HCT116 (cell line): ENCODE measurements at regions not wholly inside any gene's neighbourhood (a gene's known extent, or its start where the extent isn't known, plus 50 kb on each side); places are given as distances from the start of the nearest gene placed in this dataset.

Experiments
- ATAC-seq: fragments of 200-7000 bp; cut with Tn5 transposase; 2 replicates; pipeline ENCODE4 v1.9.1; 2020; ENCODE audit warnings: mild to moderate bottlenecking, moderate library complexity
- BruUV-seq: library from RNA; stranded (reverse); fragments of 400-500 nt; replicated peaks from 2 replicates; lab custom pipeline; 2021; lab: Mats Ljungman, UMichigan
- CTCF ChIA-PET: fragments of 300-600 bp; sonication (Branson Sonifier 250); formaldehyde crosslinking; loops from one replicate; lab custom pipeline; 2021; ENCODE audit warnings: antibody characterized with exemption; lab: Charles Lee
- POLR2A ChIA-PET: fragments of 300-600, 350-600 bp; sonication (Branson Sonifier 250); formaldehyde crosslinking; loops from one replicate; lab custom pipeline; 2021; ENCODE audit warnings: antibody characterized with exemption; lab: Charles Lee
- RAD21 ChIA-PET, 2 experiments: fragments of 300-600 bp; sonication (Branson Sonifier 250); formaldehyde crosslinking; loops; one replicate each; lab custom pipeline; 2023; ENCODE audit warnings: low total read pairs in 2 of 2; ENCODE audit not compliant: uncharacterized antibody in 2 of 2, unreplicated experiment in 2 of 2, low non-redundant PET in 1 of 2; lab: Charles Lee
- DNase-seq: peaks from one replicate; pipeline ENCODE4 v3.0.0-alpha.2; 2010; ENCODE audit warnings: low read depth, low spot score
- H2AFZ ChIP-seq: fragments of 200-600 bp; shearing (Covaris generic), sonication (generic); 2 replicates; pipeline ENCODE4 v1.6.1; 2017; ENCODE audit warnings: low read depth, mixed run types, mixed read lengths, antibody characterized with exemption, low read length; ENCODE audit not compliant: poor library complexity, severe bottlenecking
- H3K27ac ChIP-seq: 2 replicates; pipeline ENCODE4 v1.5.1; 2012; ENCODE audit warnings: low read depth, low read length
- H3K27me3 ChIP-seq: fragments of 200-600 bp; sonication (generic); 2 replicates; pipeline ENCODE4 v1.6.1; 2016; ENCODE audit warnings: mixed run types, low read length, mixed read lengths; ENCODE audit not compliant: insufficient read depth
- H3K36me3 ChIP-seq, 2 experiments: fragments of 200-500 bp in 1 of 2; fragments of 200-600 bp in 1 of 2; sonication (Bioruptor generic) in 1 of 2; sonication (generic) in 1 of 2; 2 replicates each; pipeline versions ENCODE4 v1.5.1 to v1.6.1; 2014 to 2016; ENCODE audit warnings: low read length in 2 of 2, inconsistent platforms in 1 of 2, mixed read lengths in 1 of 2, mixed run types in 1 of 2; ENCODE audit not compliant: insufficient read depth in 2 of 2, control insufficient read depth in 1 of 2
- H3K4me1 ChIP-seq, 2 experiments: fragments of 200-600 bp in 1 of 2; sonication (generic) in 1 of 2; 2 replicates each; pipeline versions ENCODE4 v1.5.1 to v1.6.1; 2012 to 2017; ENCODE audit warnings: low read length in 2 of 2, inconsistent platforms in 1 of 2, mild to moderate bottlenecking in 1 of 2, mixed read lengths in 1 of 2, mixed run types in 1 of 2, moderate library complexity in 1 of 2; ENCODE audit not compliant: insufficient read depth in 2 of 2, control insufficient read depth in 1 of 2
- H3K4me2 ChIP-seq: fragments of 200-600 bp; sonication (generic); 2 replicates; pipeline ENCODE4 v1.6.1; 2017; ENCODE audit warnings: mixed run types, low read length, mixed read lengths
- H3K4me3 ChIP-seq, 2 experiments: fragments of 200-600 bp in 1 of 2; sonication (generic) in 1 of 2; replicated peaks in 1 of 2; 2 replicates each; pipeline ENCODE4 v1.5.1; 2011 to 2016; ENCODE audit warnings: low read length in 2 of 2, control low read depth in 1 of 2, low read depth in 1 of 2, mild to moderate bottlenecking in 1 of 2, mixed read lengths in 1 of 2, mixed run types in 1 of 2
- H3K79me2 ChIP-seq: fragments of 200-600 bp; sonication (generic); 2 replicates; pipeline ENCODE4 v1.6.1; 2017; ENCODE audit warnings: mild to moderate bottlenecking, mixed run types, low read length, moderate library complexity, mixed read lengths; ENCODE audit not compliant: insufficient read depth
- H3K9ac ChIP-seq: fragments of 200-600 bp; sonication (generic); 2 replicates; pipeline ENCODE4 v1.6.1; 2016; ENCODE audit warnings: low read length, mixed read lengths
- H3K9me2 ChIP-seq: fragments of 200-600 bp; sonication (generic), shearing (Covaris generic); 2 replicates; pipeline ENCODE4 v1.6.1; 2017; ENCODE audit warnings: mixed run types, mild to moderate bottlenecking, moderate library complexity; ENCODE audit not compliant: insufficient read depth
- H3K9me3 ChIP-seq, 2 experiments: fragments of 200-500 bp in 1 of 2; fragments of 200-600 bp in 1 of 2; sonication (Bioruptor generic) in 1 of 2; sonication (generic) in 1 of 2; 2 replicates each; pipeline ENCODE4 v1.6.1; 2014 to 2017; ENCODE audit warnings: low read length in 2 of 2, mixed read lengths in 2 of 2, inconsistent platforms in 1 of 2, low read depth in 1 of 2, mild to moderate bottlenecking in 1 of 2, mixed run types in 1 of 2, moderate library complexity in 1 of 2; ENCODE audit not compliant: control insufficient read depth in 1 of 2, insufficient read depth in 1 of 2
- H4K20me1 ChIP-seq: fragments of 200-600 bp; sonication (generic), shearing (Covaris generic); 2 replicates; pipeline ENCODE4 v1.6.1; 2017; ENCODE audit warnings: mixed run types, mild to moderate bottlenecking, moderate library complexity; ENCODE audit not compliant: insufficient read depth
- EZH2 ChIP-seq: fragments of 200-600 bp; sonication (generic); IDR thresholded peaks from 2 replicates; pipeline ENCODE4 v1.6.1; 2017; ENCODE audit warnings: antibody characterized with exemption, mixed run types
- EZH2phosphoT487 ChIP-seq: fragments of 200-600 bp; IDR thresholded peaks from 2 replicates; pipeline ENCODE4 v1.6.1; 2018; ENCODE audit warnings: antibody characterized with exemption, borderline replicate concordance
- RAD21 ChIP-seq: IDR thresholded peaks from 2 replicates; pipeline ENCODE4 v1.6.1; 2012; ENCODE audit warnings: low read depth, mild to moderate bottlenecking
- SP1 ChIP-seq: IDR thresholded peaks from 2 replicates; pipeline ENCODE4 v1.6.1; 2012; ENCODE audit warnings: low read depth
- TCF7L2 ChIP-seq: IDR thresholded peaks from 2 replicates; pipeline ENCODE4 v1.7.0; 2011; ENCODE audit warnings: borderline replicate concordance, inconsistent platforms; ENCODE audit not compliant: insufficient read depth, insufficient read length; ENCODE audit errors: extremely low read depth
- ZFX ChIP-seq: fragments of 450-650 bp; IDR thresholded peaks from 2 replicates; pipeline ENCODE4 v1.6.1; 2017
- ZNF274 ChIP-seq: fragments of 200-500 bp; sonication (Bioruptor generic); IDR thresholded peaks from 2 replicates; pipeline ENCODE4 v1.6.1; 2014; ENCODE audit warnings: mild to moderate bottlenecking, low read depth, low read length, inconsistent platforms
- intact Hi-C: fragments of 100-400 bp; cut with micrococcal nuclease; formaldehyde crosslinking; loops from 2 replicates; pipeline ENCODE4 v1.10.0; 2022
- TF ChIP-seq, protein P1 (sequence below): IDR thresholded peaks from 2 replicates; pipeline ENCODE4 v1.6.1; 2012
- TF ChIP-seq, protein P2 (sequence below), 3 experiments: fragments of 200-600 bp in 1 of 3; sonication (generic) in 1 of 3; IDR thresholded peaks in 2 of 3; conservative IDR thresholded peaks in 1 of 3; 2 replicates each; pipeline ENCODE4 v1.5.1; 2012 to 2017; ENCODE audit warnings: low read depth in 2 of 3, low read length in 2 of 3, antibody characterized with exemption in 1 of 3, borderline replicate concordance in 1 of 3, control low read depth in 1 of 3, mild to moderate bottlenecking in 1 of 3, mixed read lengths in 1 of 3, mixed run types in 1 of 3, moderate library complexity in 1 of 3; ENCODE audit not compliant: insufficient read depth in 1 of 3
- TF ChIP-seq, protein P3 (sequence below): IDR thresholded peaks from 2 replicates; pipeline ENCODE4 v1.6.1; 2011; ENCODE audit warnings: mild to moderate bottlenecking, low read length, moderate library complexity; ENCODE audit not compliant: insufficient replicate concordance; ENCODE audit errors: extremely low read depth

DNA sequence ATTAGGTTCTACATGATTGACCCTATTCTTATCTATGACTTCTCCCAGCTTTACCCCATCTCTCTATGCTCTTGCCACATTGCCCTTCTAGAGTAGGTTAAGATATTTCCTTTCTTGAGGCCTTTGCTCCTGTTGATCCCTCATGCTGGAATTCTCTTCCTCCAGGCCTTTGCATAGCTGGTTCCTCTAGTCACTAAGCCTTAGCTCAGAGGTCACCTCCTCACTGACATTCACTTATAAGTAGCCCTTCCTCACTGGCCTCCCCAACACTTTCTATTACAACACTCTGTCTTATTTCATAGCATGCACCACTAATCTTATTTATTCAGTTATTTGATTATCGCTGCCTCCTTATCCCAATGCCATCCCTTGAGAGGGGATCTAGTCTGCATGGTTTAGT, 228.4 kb upstream of the COL8A1 start:
- Histone ChIP-seq H4K20me1 (no peaks in the 10 kb centered on the region), H3K9me3 (no peaks in the 10 kb centered on the region), H3K79me2 (no peaks in the 10 kb centered on the region), H3K9ac (no peak overlapping the region), H3K27me3 (peaks cover 9% of the 10 kb centered on the region; the same call in 1 of the 2 replicates), H3K9me2 (no peaks in the 10 kb centered on the region), H3K4me1 (no peaks in the 10 kb centered on the region), H3K36me3 (no peaks in the 10 kb centered on the region), H3K4me3 (no peak overlapping the region), H2AFZ (no peak overlapping the region), H3K4me2 (no peak overlapping the region), H3K27ac (no peak overlapping the region)
- intact Hi-C loops, result no loop called here
- CTCF ChIA-PET, result no interaction called here
- TF ChIP-seq, protein P1, sequence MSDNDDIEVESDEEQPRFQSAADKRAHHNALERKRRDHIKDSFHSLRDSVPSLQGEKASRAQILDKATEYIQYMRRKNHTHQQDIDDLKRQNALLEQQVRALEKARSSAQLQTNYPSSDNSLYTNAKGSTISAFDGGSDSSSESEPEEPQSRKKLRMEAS, result no peak
- TF ChIP-seq, protein P2, sequence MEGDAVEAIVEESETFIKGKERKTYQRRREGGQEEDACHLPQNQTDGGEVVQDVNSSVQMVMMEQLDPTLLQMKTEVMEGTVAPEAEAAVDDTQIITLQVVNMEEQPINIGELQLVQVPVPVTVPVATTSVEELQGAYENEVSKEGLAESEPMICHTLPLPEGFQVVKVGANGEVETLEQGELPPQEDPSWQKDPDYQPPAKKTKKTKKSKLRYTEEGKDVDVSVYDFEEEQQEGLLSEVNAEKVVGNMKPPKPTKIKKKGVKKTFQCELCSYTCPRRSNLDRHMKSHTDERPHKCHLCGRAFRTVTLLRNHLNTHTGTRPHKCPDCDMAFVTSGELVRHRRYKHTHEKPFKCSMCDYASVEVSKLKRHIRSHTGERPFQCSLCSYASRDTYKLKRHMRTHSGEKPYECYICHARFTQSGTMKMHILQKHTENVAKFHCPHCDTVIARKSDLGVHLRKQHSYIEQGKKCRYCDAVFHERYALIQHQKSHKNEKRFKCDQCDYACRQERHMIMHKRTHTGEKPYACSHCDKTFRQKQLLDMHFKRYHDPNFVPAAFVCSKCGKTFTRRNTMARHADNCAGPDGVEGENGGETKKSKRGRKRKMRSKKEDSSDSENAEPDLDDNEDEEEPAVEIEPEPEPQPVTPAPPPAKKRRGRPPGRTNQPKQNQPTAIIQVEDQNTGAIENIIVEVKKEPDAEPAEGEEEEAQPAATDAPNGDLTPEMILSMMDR (IDR thresholded peaks at IDR 0.05 in 2 of 3, conservative IDR thresholded peaks at IDR 0.05 in 1 of 3; ENCODE audit: borderline replicate concordance in 1 of 3, insufficient read depth in 1 of 3, low read depth in 2 of 3, low read length in 2 of 3), result no peak
- TF ChIP-seq TCF7L2 (no peak), SP1 (no peak), RAD21 (no peak), ZNF274 (no peak), EZH2phosphoT487 (no peak), EZH2 (no peak), ZFX (no peak)
- TF ChIP-seq, protein P3, sequence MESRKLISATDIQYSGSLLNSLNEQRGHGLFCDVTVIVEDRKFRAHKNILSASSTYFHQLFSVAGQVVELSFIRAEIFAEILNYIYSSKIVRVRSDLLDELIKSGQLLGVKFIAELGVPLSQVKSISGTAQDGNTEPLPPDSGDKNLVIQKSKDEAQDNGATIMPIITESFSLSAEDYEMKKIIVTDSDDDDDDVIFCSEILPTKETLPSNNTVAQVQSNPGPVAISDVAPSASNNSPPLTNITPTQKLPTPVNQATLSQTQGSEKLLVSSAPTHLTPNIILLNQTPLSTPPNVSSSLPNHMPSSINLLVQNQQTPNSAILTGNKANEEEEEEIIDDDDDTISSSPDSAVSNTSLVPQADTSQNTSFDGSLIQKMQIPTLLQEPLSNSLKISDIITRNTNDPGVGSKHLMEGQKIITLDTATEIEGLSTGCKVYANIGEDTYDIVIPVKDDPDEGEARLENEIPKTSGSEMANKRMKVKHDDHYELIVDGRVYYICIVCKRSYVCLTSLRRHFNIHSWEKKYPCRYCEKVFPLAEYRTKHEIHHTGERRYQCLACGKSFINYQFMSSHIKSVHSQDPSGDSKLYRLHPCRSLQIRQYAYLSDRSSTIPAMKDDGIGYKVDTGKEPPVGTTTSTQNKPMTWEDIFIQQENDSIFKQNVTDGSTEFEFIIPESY, result no peak
- RAD21 ChIA-PET, result no interaction called here
- BruUV-seq, result no TSS peak
- DNase-seq, result no peak
- no peak for ATAC-seq
- POLR2A ChIA-PET, result no interaction called here
